ENCODE measurements at regions not wholly inside any gene's neighbourhood (a gene's known extent, or its start where the extent isn't known, plus 50 kb on each side); places are given as distances from the start of the nearest gene placed in this dataset.
"Not testable (repeated sequence)": the region's sequence is repeated elsewhere in the genome, so short reads cannot be mapped to it uniquely, and the experiment has no call there.

DNA sequence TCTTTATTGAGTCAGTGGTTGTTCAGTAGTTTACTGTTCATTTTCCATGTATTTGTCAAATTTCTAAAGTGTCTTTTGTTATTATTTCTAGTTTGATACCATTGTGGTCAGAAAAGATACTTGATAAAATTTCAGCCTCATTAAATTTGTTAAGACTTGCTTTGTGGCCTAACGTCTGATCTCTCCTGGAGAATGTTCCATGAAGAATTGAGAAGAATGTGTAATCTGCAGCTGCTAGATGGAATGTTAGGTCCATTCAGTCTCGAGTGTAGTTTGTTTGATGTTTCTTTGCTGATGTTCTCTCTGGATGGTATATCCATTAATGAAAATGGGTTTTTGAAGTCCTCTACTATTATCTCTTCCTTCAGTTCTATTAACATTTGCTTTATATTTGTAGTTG, 394.7 kb upstream of the ANO5 start:
- H3K27me3 Mint-ChIP-seq (ENCODE audit: low read depth in 3 of 3): peaks cover 0 to 1% (median 0%) of the 10 kb centered on the region in 3 donors
- peaks cover 4% of the 10 kb centered on the region for H3K4me1 Mint-ChIP-seq
- WGBS (ENCODE audit: insufficient coverage): no CpG with 5 or more reads among the region's 2 CpGs
- Histone ChIP-seq H3K4me1 (ENCODE audit: control insufficient read depth in 1 of 2, insufficient read depth in 2 of 2, low read length in 2 of 2) (no peaks in the 10 kb centered on the region), H3K9me3 (replicated peaks in 1 of 2; ENCODE audit: control insufficient read depth in 1 of 2, insufficient read depth in 1 of 2, low read length in 2 of 2) (peaks cover 0 to 6% of the 10 kb centered on the region in 2 donors), H3K27me3 (ENCODE audit: control insufficient read depth in 2 of 2, insufficient read depth in 2 of 2, low read length in 2 of 2) (no peaks in the 10 kb centered on the region), H3K4me3 (replicated peaks in 1 of 3; ENCODE audit: low read depth in 2 of 3, low read length in 3 of 3) (no peak overlapping the region), H3K27ac (ENCODE audit: low read depth in 1 of 2, low read length in 2 of 2) (no peak overlapping the region), H4K20me1 (ENCODE audit: insufficient read depth, low read length) (no peaks in the 10 kb centered on the region), H3K9ac (ENCODE audit: insufficient read depth, low read length, poor library complexity, severe bottlenecking) (no peak overlapping the region), H3K79me2 (ENCODE audit: insufficient read depth, low read length) (no peaks in the 10 kb centered on the region), H3K4me2 (replicated peaks; ENCODE audit: extremely low read depth, low read length, poor library complexity, severe bottlenecking) (no peak overlapping the region), H2AFZ (ENCODE audit: insufficient read depth, low read depth, low read length, poor library complexity, severe bottlenecking) (no peak overlapping the region), H3K36me3 (replicated peaks in 1 of 2; ENCODE audit: control insufficient read depth in 1 of 2, insufficient read depth in 2 of 2, low read length in 2 of 2) (no peaks in the 10 kb centered on the region)
- TF ChIP-seq, protein P1, sequence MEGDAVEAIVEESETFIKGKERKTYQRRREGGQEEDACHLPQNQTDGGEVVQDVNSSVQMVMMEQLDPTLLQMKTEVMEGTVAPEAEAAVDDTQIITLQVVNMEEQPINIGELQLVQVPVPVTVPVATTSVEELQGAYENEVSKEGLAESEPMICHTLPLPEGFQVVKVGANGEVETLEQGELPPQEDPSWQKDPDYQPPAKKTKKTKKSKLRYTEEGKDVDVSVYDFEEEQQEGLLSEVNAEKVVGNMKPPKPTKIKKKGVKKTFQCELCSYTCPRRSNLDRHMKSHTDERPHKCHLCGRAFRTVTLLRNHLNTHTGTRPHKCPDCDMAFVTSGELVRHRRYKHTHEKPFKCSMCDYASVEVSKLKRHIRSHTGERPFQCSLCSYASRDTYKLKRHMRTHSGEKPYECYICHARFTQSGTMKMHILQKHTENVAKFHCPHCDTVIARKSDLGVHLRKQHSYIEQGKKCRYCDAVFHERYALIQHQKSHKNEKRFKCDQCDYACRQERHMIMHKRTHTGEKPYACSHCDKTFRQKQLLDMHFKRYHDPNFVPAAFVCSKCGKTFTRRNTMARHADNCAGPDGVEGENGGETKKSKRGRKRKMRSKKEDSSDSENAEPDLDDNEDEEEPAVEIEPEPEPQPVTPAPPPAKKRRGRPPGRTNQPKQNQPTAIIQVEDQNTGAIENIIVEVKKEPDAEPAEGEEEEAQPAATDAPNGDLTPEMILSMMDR (IDR thresholded peaks at IDR 0.05): no peak
- intact Hi-C loops (cut with micrococcal nuclease): no loop called here
- no peak for DNase-seq
- no peak overlapping the region for H3K27ac Mint-ChIP-seq
- H3K36me3 Mint-ChIP-seq: no peaks in the 10 kb centered on the region
- no peak overlapping the region for H3K4me3 Mint-ChIP-seq
- H3K9me3 Mint-ChIP-seq: peaks cover 0 to 15% (median 4%) of the 10 kb centered on the region in 7 donors

DNA sequence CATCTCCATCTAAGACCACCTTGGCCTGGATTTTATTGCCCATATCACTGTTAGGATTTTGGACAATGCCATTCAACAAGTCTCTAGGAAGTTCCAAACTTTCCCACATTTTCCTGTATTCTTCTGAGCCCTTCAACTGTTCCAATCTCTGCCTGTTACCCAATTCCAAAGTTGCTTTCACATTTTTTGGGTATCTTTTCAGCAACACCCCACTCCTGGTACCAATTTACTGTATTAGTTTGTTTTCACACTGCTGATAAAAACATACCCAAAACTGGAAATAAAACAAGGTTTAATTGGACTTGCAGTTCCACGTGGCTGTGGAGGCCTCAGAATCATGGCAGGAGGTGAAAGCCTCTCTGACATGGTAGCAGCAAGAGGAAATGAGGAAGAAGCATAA, 388.4 kb upstream of the ANO5 start:
- H3K4me3 Mint-ChIP-seq; H4K20me1 ChIP-seq (ENCODE audit: insufficient read depth, low read length); H3K27me3 Mint-ChIP-seq (ENCODE audit: low read depth in 3 of 3); H3K27ac ChIP-seq (ENCODE audit: low read depth in 1 of 2, low read length in 2 of 2); H2AFZ ChIP-seq (ENCODE audit: insufficient read depth, low read depth, low read length, poor library complexity, severe bottlenecking); H3K4me2 ChIP-seq (replicated peaks; ENCODE audit: extremely low read depth, low read length, poor library complexity, severe bottlenecking); H3K4me1 ChIP-seq (ENCODE audit: control insufficient read depth in 1 of 2, insufficient read depth in 2 of 2, low read length in 2 of 2); H3K4me1 Mint-ChIP-seq; H3K36me3 Mint-ChIP-seq; H3K9ac ChIP-seq (ENCODE audit: insufficient read depth, low read length, poor library complexity, severe bottlenecking); H3K27me3 ChIP-seq (ENCODE audit: control insufficient read depth in 2 of 2, insufficient read depth in 2 of 2, low read length in 2 of 2); H3K4me3 ChIP-seq (replicated peaks in 1 of 3; ENCODE audit: low read depth in 2 of 3, low read length in 3 of 3); H3K36me3 ChIP-seq (replicated peaks in 1 of 2; ENCODE audit: control insufficient read depth in 1 of 2, insufficient read depth in 2 of 2, low read length in 2 of 2); intact Hi-C loops (cut with micrococcal nuclease); H3K79me2 ChIP-seq (ENCODE audit: insufficient read depth, low read length); DNase-seq: not testable (repeated sequence)
- Mint-ChIP-seq H3K9me3 (peaks cover 6 to 22% (median 14%) of the 10 kb centered on the region in 7 donors), H3K27ac (peak overlapping the region in 1 of 7 donors; percentile 16)
- no CpG with 5 or more reads among the region's 1 CpG for WGBS (ENCODE audit: insufficient coverage)
- peaks cover 9 to 11% of the 10 kb centered on the region in 2 donors for H3K9me3 ChIP-seq (replicated peaks in 1 of 2; ENCODE audit: control insufficient read depth in 1 of 2, insufficient read depth in 1 of 2, low read length in 2 of 2)

Measured in CD14-positive monocyte (primary cell).